ENCODE measurements at regions not wholly inside any gene's neighbourhood (a gene's known extent, or its start where the extent isn't known, plus 50 kb on each side); places are given as distances from the start of the nearest gene placed in this dataset.

DNA sequence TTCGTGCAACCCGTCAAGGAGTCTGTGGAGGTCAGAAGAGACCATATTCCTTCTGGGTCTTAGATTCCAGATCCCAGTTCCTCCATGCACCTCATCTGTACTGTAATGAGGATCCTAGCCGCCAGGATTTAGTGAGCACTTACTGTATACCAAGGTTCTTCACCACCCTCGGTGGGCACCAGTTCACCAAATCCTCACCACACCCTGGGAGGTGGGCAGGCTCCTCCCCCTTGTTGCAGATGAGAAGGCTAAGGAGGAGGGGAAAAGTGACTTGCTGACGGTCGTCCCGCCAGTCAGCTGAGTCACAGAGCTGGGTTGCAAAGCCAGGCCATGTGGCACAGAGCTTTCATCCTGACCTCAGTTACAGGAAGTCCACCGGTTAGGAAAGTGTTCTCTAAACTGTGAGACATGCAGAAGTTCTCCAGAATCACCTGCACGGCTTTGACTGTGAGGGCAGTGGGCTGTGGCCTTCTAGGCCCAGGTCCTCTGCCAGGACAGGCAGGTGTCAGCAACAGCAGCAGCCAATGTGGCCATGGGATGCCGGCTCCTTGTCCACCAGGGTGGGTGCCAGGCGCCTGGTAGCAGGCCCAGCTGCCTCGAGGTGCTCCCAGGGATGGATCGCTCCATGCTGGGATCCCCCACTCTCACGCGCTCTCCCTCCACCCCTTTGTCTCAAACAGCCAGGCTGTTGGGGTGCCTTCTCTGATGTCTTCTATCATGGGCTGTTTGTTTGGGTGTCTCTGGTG is 240.3 kb upstream of the GSE1 start:
- DNase-seq (ENCODE audit: low read depth in 1 of 2, low spot score in 1 of 2): no peak

DNA sequence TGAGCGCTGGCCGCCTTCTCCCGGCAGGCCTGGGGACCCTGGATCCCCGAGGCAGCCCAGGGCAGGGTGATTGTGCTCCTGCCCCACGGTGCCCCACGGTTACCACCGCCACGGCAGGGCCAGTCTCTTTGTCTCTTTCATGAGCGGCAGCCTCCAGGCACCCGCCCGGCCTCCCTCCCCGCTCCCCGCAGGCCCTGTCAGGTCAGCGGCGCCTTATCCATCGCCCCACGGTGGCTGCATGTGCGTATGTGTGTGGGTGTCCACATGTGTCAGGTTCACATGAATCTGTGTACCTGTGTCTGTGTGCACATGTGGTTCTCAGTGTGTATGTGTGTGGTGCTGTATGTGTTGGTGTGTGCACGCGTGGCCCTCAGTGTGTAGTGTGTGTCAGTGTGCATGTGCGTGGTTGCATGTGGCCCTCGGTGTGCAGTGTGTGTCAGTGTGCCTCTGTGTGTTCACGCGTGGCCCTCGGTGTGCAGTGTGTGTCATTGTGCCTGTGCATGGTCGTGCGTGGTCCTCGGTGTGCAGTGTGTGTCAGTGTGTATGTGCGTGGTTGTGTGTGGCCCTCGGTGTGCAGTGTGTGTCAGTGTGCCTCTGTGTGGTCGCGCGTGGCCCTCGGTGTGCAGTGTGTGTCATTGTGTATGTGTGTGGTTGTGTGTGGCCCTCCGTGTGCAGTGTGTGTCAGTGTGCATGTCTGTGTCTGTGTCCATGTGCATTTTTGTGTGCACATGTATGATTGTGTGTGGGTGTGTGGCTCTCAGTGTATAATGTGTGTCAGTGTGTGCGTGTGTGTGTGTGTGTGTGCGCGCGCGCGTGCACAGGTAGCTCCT is 239.2 kb upstream of the GSE1 start:
- DNase-seq (ENCODE audit: low read depth in 1 of 2, low spot score in 1 of 2): no peak

DNA sequence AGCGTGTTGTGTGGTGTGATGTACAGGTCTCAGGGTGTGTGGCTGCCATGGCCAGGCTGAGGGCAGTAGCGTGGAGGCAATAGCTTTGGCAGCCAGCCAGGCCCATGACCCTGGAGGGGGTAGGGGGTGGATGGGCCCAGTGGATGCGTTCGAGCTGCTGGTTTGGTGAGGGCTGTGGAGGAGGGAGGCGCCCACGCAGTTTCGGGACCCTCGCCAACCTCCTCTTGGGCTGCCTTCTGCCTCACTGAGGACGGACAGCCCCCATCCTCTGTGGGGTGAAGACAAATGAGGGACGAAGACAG is 238.6 kb upstream of the GSE1 start:
- no peak for DNase-seq (ENCODE audit: low read depth in 1 of 2, low spot score in 1 of 2)

DNA sequence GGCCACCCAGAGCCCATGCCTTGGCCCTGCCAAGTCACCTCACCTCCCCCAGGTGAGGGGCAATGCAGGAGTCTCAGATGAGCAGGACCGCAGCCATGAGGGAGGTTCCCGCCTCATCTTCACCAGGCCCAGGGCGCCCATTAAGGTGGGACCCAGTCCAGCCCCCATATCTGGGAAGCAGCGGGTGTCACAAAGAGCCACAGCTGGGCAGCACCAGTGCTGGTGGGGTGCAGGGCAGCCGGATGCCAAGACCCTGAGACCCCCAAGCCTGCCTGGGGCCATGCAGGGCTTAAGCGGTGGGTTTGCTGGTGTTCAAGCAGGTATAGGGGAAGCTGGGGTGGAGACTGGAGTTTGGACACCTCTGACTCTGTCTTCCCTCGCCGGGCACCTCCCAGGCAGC is 237.8 kb upstream of the GSE1 start:
- no peak for DNase-seq (ENCODE audit: low read depth in 1 of 2, low spot score in 1 of 2)

DNA sequence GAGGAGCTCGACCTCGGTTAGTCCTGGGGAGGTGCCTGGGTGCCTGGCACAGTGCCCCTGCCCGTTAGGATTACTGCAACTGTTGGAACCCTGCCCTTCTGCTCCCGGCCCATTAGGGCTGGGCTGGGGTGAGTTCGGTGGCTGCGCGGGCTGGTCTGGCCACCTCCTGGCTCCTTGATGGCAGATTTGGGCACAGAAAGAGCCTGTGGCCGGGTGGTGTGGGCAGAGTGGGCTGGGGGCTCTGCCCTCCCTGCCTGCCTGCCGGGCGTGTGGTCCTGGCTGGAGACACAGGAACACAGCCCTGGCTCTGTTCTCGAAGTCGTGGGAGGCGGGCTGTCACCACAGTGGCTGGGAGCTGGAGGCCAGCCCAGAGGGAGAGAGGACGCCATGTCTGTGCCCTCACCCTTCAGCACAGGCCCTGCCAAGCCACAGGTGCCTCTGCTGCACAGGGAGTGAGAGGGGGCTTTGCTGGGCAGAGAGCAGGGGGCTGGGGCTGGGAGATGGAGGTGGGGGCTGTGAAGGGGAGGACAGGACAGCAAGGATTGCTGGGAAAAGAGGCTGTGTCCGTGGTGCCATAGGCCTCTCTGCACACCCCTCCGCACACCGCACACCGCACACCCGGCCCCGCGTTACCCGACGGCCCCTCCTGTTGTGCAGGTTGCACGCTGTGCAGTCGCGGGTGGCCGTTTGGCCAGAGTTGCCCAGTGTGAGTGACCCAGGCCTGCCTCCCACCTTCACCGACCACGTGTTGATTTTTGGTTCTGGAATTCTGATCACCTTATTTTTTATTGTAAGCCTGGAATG is 236.6 kb upstream of the GSE1 start:
- no peak for DNase-seq (ENCODE audit: low read depth in 1 of 2, low spot score in 1 of 2)

DNA sequence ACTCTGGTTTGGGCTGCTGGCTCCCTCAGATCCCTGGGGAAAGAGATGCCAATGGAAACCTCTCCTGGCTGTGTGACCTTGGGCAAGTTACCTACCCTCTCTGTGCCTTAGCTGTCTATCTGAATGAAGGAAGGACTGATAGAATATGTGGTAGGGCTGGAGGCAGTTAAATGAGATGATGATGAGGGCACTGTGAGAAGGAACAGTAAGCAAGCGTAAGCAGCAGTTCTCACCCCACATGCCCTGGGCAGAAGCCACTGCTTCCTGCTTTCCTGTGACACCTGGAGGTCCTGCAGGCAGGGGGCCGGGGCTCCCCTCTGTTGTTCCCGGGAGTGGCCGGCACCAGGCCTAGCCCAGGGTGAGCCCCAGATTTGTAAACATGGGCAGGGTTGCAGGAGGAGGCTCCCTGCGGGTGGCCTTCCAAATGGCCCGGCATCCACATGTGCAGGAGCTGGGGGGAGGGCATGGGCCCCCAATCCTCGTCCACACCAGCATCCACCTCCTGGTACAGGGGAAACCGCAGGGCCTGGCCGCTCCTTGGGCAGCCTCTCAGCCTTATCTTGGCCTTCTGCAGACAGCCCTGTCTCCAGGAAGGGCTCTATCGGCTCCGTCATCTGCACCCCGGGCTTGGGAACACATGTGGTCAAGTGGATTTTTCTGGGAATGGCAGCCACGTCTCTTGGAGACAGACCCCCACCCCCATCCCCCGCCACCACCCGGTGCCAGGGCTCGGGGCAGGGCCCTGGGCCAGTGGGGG is 235.6 kb upstream of the GSE1 start:
- no peak for DNase-seq (ENCODE audit: low read depth in 1 of 2, low spot score in 1 of 2)

DNA sequence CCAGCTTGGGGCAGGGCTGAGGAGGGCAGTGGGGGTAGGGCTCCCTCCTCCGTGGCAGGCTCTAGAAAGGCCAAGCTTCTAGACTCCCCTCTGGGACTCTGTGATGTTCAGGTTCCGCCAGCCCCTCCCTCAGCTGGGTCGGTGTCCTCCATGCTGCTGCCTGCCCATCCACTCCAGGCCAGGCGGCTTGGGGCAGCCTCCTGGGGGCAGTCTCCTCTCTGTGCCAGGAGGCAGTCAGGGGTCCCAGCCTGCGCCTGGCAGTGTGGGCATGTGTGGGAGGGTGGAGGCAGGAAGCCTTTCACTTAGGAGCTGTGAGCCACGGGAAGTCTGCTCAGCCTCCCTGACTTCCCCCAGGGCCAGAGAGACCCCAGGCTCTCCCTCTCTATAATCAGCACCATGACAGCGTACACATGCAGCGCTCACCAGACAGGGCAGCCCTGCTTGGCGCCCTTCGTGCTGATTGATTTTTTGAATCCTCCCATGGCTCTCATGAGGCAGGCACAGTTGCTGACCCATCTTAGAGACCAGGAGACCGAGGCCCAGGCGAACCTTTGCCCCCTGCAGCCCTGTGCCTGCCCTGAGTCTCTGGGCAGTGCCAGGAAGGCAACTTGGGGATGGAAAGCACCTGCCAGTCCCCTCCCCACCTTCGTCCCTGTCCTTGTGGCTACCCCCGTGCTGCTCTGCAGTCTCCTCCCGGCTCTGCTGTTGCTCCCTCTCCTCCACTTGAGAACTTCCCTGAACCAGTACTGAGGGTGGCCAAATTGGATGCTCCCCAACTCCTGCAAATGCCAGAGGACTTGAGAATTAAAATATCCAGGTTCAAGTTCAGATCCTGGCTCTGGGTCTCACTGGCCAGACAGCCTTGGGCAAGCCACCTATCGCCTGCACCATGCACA is 234.7 kb upstream of the GSE1 start:
- DNase-seq (ENCODE audit: low read depth in 1 of 2, low spot score in 1 of 2): no peak

DNA sequence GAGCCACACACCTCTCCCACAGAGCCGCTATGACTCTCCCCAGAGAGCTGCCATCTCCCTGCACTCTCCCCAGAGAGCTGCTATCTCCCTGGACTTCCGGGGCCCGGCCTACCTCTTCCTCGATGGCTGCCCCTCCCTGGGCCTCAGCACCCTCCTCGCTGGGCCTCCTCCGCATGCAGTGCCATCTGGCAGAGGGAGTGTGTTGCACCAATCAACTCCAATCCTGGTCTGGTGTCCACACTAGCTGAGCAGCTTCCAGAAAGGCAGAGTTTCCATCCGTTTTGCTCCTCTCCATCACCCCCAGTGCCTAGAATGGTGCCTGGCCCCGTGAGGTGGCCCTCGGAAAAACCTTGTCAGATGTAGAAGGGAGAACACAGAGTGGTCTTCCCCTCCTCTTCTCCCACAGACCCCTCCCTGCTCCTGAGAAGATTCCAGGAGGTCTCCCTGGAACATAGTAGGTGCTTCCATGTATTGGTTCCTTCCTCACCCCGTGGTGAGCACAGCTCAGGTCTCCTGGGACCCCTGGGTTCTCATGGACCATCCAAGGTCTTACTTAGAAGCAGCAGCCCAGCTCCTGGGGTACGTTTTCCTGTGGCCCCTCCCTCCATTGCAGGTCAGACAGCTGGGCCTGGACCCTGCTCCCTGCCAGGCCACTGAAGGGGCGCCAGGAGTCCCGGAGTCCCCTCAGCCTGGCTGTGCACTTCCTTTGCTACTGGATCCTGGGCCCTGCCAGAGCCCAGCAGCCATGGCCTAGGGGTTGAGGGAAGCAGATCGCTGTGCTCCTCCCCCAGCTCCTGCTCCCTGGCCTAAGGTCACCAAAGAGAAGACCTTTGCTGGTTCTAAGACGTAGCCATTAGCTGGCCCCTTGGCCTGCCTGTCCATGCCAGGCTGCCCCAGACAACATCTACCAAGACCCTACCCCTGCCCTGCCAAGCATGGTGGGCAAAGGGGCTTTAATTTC is 233.8 kb upstream of the GSE1 start:
- DNase-seq (ENCODE audit: low read depth in 1 of 2, low spot score in 1 of 2): no peak

DNA sequence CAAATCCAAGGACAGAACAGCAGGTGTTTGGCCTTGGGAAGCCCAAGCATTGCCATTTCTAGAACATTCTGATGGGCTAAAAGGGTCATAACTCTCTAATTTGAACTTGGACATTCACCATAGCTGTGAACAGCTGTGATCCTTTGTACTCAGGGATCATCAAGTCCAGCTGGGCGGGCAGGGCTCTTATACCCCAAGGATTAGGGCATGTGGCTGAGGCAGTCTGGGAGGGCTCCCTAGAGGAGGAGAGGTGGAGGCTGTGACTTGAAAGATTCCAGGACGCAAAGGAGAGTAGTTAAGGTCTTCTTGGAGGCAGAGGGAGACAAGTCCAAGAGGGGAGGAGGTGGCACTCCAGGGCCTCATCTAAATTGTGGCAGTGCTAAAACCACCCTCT is 233.1 kb upstream of the GSE1 start:
- DNase-seq (ENCODE audit: low read depth in 1 of 2, low spot score in 1 of 2): no peak

DNA sequence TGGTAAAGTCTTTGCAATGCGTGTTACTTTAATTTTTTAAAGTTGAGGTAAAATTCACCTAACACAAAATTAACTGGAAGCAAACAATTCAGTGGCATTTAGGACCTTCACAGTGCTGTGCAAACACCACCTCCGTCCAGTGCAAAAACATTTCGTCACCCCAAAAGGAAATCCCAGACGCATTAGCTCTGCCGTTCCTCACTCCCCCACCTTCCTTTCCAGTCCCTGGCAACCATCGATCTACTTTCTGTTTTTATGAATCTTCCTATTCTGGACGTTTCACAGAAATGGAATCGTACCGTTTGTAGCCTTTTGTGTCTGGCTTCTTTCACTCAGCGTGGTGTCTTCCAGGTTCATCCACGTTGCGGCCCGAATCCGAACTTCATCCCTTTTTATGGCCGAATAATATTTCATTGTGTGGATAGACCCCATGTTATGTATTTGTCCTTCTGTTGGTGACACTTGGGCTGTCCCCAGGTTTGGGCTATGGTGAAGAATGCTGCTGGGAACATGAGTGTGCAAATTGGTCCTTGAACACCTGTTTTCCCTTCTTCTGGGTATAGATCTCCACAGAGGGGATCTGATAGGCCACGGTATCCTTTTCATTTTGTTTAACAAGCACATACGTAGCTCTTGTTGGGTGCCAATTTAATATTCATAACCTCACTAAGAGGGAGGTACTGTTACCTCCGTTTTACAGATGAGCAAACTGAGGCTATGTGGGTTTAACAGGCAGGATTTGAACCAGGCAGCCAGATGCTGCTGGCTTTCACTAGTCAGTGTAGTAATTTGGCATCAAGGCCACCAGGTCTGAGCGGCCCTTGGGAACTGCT is 232.0 kb upstream of the GSE1 start:
- no peak for DNase-seq (ENCODE audit: low read depth in 1 of 2, low spot score in 1 of 2)

DNA sequence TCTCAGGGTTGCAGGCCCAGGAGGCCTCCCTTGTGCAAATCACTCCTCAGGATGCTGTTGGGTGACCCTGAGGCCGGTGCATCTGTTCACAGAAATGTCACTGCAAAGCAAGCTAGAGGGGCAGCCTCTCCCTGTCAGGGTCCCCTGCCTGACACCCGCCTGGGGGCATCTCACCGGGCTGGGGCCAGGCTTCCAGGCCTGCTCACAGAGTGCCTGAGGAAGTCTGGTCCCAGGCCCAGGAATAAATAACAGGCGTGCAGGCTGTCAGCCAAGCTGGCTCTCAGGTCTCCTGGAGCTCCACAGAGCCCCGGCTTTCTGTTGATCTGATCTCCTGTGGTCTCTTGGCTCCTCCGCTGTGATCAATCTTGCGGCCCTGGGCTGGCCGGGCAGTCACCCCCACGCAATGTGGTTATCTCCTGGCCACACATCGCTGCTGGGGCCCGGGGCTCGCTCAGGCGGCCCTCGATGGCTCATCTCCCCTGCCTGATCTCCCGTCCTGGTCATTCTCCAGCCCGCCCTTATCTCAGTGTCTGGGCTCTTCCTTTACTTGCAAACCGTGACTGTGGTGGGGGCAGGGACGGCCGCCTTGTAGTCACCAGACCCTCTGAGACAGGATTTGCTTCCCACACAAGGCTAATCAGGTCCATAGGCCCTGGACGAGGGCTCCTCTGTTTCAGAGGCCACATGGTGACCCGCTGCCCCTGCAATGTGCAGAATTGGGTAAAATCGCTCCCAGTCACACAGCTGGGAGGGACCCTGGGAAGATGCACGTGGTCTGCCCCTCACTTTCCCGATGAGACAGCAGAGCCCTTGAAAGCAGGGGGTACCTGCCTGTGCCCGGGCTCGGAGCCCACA is 231.2 kb upstream of the GSE1 start:
- DNase-seq (ENCODE audit: low read depth in 1 of 2, low spot score in 1 of 2): no peak

DNA sequence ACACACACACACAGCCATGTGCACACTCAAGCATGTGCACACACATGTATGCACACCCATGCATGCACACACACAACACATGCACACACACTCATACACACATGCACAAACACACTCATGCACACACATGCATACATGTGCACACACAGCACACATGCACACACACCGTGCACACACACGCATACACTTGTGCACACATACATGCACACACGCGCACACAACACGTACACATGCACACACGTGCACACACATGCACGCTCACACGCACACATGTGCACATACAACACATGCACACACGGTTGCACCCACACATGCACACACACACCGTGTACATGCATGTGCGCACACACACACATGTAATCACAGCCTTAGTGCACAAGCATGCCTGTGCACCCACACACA is 230.4 kb upstream of the GSE1 start:
- DNase-seq (ENCODE audit: low read depth in 1 of 2, low spot score in 1 of 2): no peak

DNA sequence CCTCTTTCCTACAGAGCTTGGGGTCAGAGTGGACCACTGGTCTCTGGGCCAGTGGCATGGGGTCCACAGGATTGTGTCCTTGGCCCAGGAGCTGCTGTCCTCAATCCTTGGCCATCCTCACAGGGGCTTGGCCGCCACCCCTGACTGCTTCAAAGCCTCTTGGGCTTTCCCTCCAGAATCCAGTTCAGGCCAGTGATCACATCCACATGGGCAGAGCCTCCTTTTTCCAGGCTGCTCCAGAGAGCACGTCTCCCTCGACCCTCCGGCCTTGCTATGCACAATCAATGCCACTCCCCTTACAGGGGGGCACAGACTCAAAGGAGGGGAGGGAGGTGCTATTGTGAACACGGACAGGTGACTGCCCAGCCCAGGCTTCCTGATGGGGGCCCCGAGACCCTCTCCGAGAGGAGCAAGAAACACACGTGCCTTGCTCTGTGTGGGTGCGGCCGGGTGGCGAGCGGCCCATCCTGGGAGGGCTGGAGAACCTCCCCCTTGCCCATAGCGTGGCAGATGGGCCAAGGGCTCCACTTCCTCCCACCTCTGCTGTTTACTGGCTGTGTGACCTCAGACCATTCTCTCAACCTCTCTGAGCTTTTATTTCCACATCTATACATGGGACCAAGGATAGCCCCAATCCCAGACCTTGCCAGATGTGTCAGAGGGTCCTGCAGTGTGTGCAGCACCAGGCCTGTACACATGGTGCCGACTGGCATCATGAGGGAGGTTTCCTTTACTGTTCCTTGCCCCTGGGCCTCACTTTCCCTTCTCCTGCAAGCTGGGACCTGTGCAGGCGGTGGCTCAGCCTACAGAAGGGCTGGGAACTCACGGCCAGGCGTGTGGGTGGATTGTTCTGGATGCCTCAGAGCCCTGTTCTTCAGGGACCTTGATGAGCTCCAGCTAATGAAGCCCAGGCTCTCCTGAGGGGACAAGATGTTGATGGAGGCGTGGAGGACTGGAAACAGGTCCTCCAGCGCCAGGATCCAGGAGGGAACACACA is 229.0 kb upstream of the GSE1 start:
- DNase-seq (ENCODE audit: low read depth in 1 of 2, low spot score in 1 of 2): no peak

DNA sequence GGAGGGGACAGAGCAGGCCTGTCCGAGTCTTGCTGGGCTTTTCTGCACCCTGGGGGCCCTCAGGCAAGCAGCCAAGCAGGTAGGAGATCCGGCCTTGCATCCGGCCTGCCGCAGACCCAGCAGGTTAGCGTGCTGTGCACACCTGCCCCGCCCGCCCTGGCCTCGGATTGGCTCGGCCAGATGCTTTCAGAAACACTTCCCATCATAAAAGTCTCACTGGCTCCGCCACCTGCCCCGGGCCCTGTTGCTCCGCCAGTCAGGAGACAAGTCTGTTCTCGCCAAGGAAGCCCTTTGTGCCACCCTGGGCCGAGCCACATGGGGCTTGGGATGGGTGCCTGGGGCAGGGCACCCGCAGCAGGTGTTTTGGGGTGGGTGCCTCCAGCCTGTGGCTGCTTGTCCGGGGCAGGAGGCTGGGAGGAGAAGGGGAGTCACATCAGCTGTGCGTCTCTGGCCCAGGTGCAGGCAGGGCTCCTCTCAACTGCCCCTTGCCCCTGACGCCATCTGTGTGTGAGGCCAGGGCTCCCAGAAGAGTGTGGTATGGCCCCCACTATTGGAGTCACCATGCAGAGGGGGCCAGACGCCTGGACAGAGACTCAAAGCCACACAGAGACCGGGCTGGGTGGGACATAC is 228.2 kb upstream of the GSE1 start:
- DNase-seq (ENCODE audit: low read depth in 1 of 2, low spot score in 1 of 2): no peak

DNA sequence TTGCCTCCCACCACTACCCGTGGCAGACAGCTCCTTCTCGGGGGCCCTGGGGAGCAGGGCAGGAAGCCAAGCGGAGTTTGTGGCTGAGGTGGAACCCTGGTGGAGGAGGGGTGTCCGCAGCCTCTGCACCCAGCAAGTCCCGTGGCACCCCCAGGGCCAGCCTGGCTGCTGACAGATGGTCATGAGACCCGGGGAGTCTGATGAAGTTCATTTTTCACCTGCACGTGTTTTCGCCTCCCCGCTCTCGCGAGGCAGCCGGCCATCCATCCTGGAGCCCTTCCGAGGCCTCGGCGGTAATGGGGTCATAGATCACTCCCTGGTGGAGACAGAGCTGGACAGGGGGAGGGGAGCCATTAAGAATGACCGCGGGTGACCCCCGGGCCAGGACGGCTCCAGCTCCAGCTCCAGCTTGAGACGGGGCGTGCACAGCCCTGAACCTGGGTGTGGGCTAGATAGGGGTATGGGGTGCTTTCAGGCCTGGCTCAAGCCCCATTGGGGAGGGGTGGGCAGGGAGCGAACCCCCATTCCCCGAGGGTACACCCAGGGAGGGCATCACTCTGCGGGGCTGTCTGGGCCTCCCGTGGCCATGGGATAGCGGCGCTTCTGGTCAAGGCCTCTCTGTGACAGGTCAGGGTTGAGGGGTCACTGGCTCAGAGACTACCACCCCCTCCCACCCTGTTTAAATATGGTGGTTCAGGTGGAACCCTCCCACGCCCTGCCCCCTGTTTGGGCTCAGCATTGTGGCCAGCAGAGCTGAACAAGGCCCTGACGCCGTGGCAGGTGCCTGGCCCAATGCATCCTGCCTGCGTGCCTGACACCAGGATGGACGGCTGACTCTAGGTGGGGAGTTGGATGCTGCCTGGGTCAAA is 227.4 kb upstream of the GSE1 start:
- DNase-seq (ENCODE audit: low read depth in 1 of 2, low spot score in 1 of 2): no peak

Measured in activated T-helper 1 cell treated with anti-CD3 and anti-CD28 coated beads, Interleukin-2, amount 50 U/mL, for 16 hours (primary cell).